HepG2 (cell line): ENCODE measurements at regions not wholly inside any gene's neighbourhood (a gene's known extent, or its start where the extent isn't known, plus 50 kb on each side); places are given as distances from the start of the nearest gene placed in this dataset.

Experiments
- AGO2 ChIP-seq: fragments of 200-400 bp; formaldehyde crosslinking; optimal IDR thresholded peaks from 2 replicates; pipeline ENCODE3; 2017; ENCODE audit warnings: mild to moderate bottlenecking, low read depth, low read length, moderate library complexity
- AHR ChIP-seq: IDR thresholded peaks from 2 replicates; pipeline ENCODE4 v1.6.1; 2018; ENCODE audit warnings: missing genetic modification reagents, missing compliant biosample characterization
- ATF2 ChIP-seq: sonication (generic); formaldehyde crosslinking; IDR thresholded peaks from 2 replicates; pipeline ENCODE4 v1.4.0; 2020; ENCODE audit warnings: missing genetic modification reagents
- CC2D1A ChIP-seq: sonication (generic); formaldehyde crosslinking; IDR thresholded peaks from 2 replicates; pipeline ENCODE4 v1.8.1; 2023; ENCODE audit warnings: mild to moderate bottlenecking, missing genetic modification reagents
- DPF2 ChIP-seq: sonication (generic); formaldehyde crosslinking; IDR thresholded peaks from 2 replicates; pipeline ENCODE4 v1.4.0; 2020; ENCODE audit warnings: mild to moderate bottlenecking, low read depth, missing genetic modification reagents, borderline replicate concordance
- EED ChIP-seq: sonication (generic); formaldehyde crosslinking; IDR thresholded peaks from 2 replicates; pipeline ENCODE4 v1.5.0; 2020; ENCODE audit warnings: mild to moderate bottlenecking, missing genetic modification reagents
- HNF1B ChIP-seq: sonication (generic); formaldehyde crosslinking; IDR thresholded peaks from 2 replicates; pipeline ENCODE4 v1.5.1; 2020; ENCODE audit warnings: mild to moderate bottlenecking, moderate library complexity, missing genetic modification reagents
- IRX3 ChIP-seq: sonication (generic); formaldehyde crosslinking; IDR thresholded peaks from 2 replicates; pipeline ENCODE4 v1.8.1; 2023; ENCODE audit warnings: mild to moderate bottlenecking, low read depth, missing genetic modification reagents, borderline replicate concordance
- JARID2 ChIP-seq: sonication (generic); formaldehyde crosslinking; IDR thresholded peaks from 2 replicates; pipeline ENCODE4 v1.8.1; 2023; ENCODE audit warnings: missing genetic modification reagents, inconsistent platforms; ENCODE audit not compliant: insufficient replicate concordance
- KMT2B ChIP-seq: IDR thresholded peaks from 2 replicates; pipeline ENCODE4 v1.6.1; 2016; ENCODE audit warnings: missing genetic modification reagents, missing compliant biosample characterization
- POLR2A ChIP-seq, 2 experiments: IDR thresholded peaks; 2 replicates each; pipeline ENCODE4 v1.6.1; 2011; ENCODE audit warnings: low read depth in 2 of 2, low read length in 2 of 2, mild to moderate bottlenecking in 1 of 2, moderate library complexity in 1 of 2; ENCODE audit not compliant: insufficient read depth in 1 of 2
- REL ChIP-seq: sonication (generic); formaldehyde crosslinking; conservative IDR thresholded peaks from 2 replicates; pipeline ENCODE4 v1.8.0; 2022; ENCODE audit warnings: mild to moderate bottlenecking, missing genetic modification reagents, moderate library complexity
- SMAD1 ChIP-seq: sonication (generic); formaldehyde crosslinking; IDR thresholded peaks from 2 replicates; pipeline ENCODE4 v1.4.0; 2020; ENCODE audit warnings: missing genetic modification reagents, low read depth, mild to moderate bottlenecking, borderline replicate concordance
- ZFP41 ChIP-seq: sonication (generic); formaldehyde crosslinking; IDR thresholded peaks from 2 replicates; pipeline ENCODE4 v1.4.0; 2020; ENCODE audit warnings: mild to moderate bottlenecking, missing genetic modification reagents, borderline replicate concordance
- ZNF205 ChIP-seq: IDR thresholded peaks from 2 replicates; pipeline ENCODE4 v1.6.1; 2018; ENCODE audit warnings: missing biosample characterization, missing genetic modification reagents
- ZNF256 ChIP-seq: sonication (generic); formaldehyde crosslinking; conservative IDR thresholded peaks from 2 replicates; pipeline ENCODE4 v1.4.0; 2020; ENCODE audit warnings: missing genetic modification reagents
- ZNF329 ChIP-seq: sonication (generic); formaldehyde crosslinking; IDR thresholded peaks from 2 replicates; pipeline ENCODE4 v1.9.0; 2021; ENCODE audit warnings: low read depth, mild to moderate bottlenecking, missing genetic modification reagents
- ZNF451 ChIP-seq: sonication (generic); formaldehyde crosslinking; IDR thresholded peaks from 2 replicates; pipeline ENCODE4 v1.5.0; 2020; ENCODE audit warnings: mild to moderate bottlenecking, missing genetic modification reagents
- ZNF674 ChIP-seq: sonication (generic); formaldehyde crosslinking; IDR thresholded peaks from 2 replicates; pipeline ENCODE4 v1.5.0; 2020; ENCODE audit warnings: low read depth, mild to moderate bottlenecking, missing genetic modification reagents
- ZNF768 ChIP-seq: sonication (generic); formaldehyde crosslinking; IDR thresholded peaks from 2 replicates; pipeline ENCODE4 v1.4.0; 2020; ENCODE audit warnings: missing genetic modification reagents
- ZSCAN25 ChIP-seq: sonication (generic); formaldehyde crosslinking; IDR thresholded peaks from 2 replicates; pipeline ENCODE4 v1.8.0; 2022; ENCODE audit warnings: mild to moderate bottlenecking, missing genetic modification reagents
- TF ChIP-seq, protein P1 (sequence below): sonication (generic); formaldehyde crosslinking; IDR thresholded peaks from 2 replicates; pipeline ENCODE4 v1.4.0; 2020; ENCODE audit warnings: low read depth, missing genetic modification reagents
- TF ChIP-seq, protein P2 (sequence below): sonication (generic); formaldehyde crosslinking; IDR thresholded peaks from 2 replicates; pipeline ENCODE4 v1.4.0; 2020; ENCODE audit warnings: missing genetic modification reagents

- TF ChIP-seq ZFP41 (no peak), POLR2A (IDR thresholded peaks at IDR 0.05; ENCODE audit: insufficient read depth in 1 of 2, low read depth in 2 of 2, low read length in 2 of 2) (peak; percentile 8 to 58; a peak in 2 of 4 replicates), IRX3 (CRISPR knock-in tag) (no peak), SMAD1 (CRISPR knock-in tag) (no peak), AHR (0 out of 2 replicates have a peak, but pooled peaks have one; percentile 28), KMT2B (no peak), JARID2 (CRISPR knock-in tag) (no peak), AGO2 (peak; percentile 35), ZNF256 (CRISPR knock-in tag) (no peak), REL (no peak), ATF2 (no peak), EED (CRISPR knock-in tag) (no peak), ZNF205 (CRISPR knock-in tag) (0 out of 2 replicates have a peak, but pooled peaks have one; percentile 35), ZSCAN25 (peak; percentile 69), DPF2 (no peak; the same call in 1 of the 2 replicates), CC2D1A (CRISPR knock-in tag) (no peak), HNF1B (CRISPR knock-in tag) (0 out of 2 replicates have a peak, but pooled peaks have one; percentile 17), ZNF329 (CRISPR knock-in tag) (no peak), ZNF674 (CRISPR knock-in tag) (no peak), ZNF451 (CRISPR knock-in tag) (no peak), ZNF768 (peak; percentile 49; the same call in 1 of the 2 replicates)
- TF ChIP-seq, protein P1, sequence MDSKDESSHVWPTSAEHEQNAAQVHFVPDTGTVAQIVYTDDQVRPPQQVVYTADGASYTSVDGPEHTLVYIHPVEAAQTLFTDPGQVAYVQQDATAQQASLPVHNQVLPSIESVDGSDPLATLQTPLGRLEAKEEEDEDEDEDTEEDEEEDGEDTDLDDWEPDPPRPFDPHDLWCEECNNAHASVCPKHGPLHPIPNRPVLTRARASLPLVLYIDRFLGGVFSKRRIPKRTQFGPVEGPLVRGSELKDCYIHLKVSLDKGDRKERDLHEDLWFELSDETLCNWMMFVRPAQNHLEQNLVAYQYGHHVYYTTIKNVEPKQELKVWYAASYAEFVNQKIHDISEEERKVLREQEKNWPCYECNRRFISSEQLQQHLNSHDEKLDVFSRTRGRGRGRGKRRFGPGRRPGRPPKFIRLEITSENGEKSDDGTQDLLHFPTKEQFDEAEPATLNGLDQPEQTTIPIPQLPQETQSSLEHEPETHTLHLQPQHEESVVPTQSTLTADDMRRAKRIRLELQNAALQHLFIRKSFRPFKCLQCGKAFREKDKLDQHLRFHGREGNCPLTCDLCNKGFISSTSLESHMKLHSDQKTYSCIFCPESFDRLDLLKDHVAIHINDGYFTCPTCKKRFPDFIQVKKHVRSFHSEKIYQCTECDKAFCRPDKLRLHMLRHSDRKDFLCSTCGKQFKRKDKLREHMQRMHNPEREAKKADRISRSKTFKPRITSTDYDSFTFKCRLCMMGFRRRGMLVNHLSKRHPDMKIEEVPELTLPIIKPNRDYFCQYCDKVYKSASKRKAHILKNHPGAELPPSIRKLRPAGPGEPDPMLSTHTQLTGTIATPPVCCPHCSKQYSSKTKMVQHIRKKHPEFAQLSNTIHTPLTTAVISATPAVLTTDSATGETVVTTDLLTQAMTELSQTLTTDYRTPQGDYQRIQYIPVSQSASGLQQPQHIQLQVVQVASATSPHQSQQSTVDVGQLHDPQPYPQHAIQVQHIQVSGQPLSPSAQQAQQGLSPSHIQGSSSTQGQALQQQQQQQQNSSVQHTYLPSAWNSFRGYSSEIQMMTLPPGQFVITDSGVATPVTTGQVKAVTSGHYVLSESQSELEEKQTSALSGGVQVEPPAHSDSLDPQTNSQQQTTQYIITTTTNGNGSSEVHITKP (CRISPR knock-in tag) = no peak
- TF ChIP-seq, protein P2, sequence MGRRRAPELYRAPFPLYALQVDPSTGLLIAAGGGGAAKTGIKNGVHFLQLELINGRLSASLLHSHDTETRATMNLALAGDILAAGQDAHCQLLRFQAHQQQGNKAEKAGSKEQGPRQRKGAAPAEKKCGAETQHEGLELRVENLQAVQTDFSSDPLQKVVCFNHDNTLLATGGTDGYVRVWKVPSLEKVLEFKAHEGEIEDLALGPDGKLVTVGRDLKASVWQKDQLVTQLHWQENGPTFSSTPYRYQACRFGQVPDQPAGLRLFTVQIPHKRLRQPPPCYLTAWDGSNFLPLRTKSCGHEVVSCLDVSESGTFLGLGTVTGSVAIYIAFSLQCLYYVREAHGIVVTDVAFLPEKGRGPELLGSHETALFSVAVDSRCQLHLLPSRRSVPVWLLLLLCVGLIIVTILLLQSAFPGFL (CRISPR knock-in tag) = no peak
Observed at GRCh38 chr12:124389138-124389724, 94.3 kb downstream of the RFLNA start (continued).
